Duodenal mucosa (tissue), 2 donors: ENCODE measurements at regions not wholly inside any gene's neighbourhood (a gene's known extent, or its start where the extent isn't known, plus 50 kb on each side); places are given as distances from the start of the nearest gene placed in this dataset.

ENCODE experiments used
- H3K27ac ChIP-seq: one replicate; pipeline ENCODE4 v1.7.0; 2013; ENCODE audit warnings: low read depth, low read length
- H3K27me3 ChIP-seq, 2 donors: one replicate each; pipeline ENCODE4 v1.7.0; 2013; ENCODE audit warnings: low read length in 2 of 2, control low read depth in 1 of 2; ENCODE audit not compliant: insufficient read depth in 2 of 2, control insufficient read depth in 1 of 2
- H3K36me3 ChIP-seq, 2 donors: one replicate each; pipeline ENCODE4 v1.7.0; 2013; ENCODE audit warnings: low read length in 2 of 2, control low read depth in 1 of 2; ENCODE audit not compliant: insufficient read depth in 2 of 2, control insufficient read depth in 1 of 2
- H3K4me1 ChIP-seq, 2 donors: one replicate each; pipeline ENCODE4 v1.7.0; 2013; ENCODE audit warnings: low read length in 2 of 2, control low read depth in 1 of 2; ENCODE audit not compliant: insufficient read depth in 2 of 2, control insufficient read depth in 1 of 2
- H3K4me3 ChIP-seq, 2 donors: one replicate each; pipeline ENCODE4 v1.7.0; 2013; ENCODE audit warnings: low read length in 2 of 2, low read depth in 1 of 2
- H3K9ac ChIP-seq, 2 donors: one replicate each; pipeline ENCODE4 v1.7.0; 2013; ENCODE audit warnings: low read length in 2 of 2, low read depth in 1 of 2
- H3K9me3 ChIP-seq, 2 donors: one replicate each; pipeline ENCODE4 v1.7.0; 2013; ENCODE audit warnings: low read length in 2 of 2, control low read depth in 1 of 2; ENCODE audit not compliant: control insufficient read depth in 1 of 2

DNA sequence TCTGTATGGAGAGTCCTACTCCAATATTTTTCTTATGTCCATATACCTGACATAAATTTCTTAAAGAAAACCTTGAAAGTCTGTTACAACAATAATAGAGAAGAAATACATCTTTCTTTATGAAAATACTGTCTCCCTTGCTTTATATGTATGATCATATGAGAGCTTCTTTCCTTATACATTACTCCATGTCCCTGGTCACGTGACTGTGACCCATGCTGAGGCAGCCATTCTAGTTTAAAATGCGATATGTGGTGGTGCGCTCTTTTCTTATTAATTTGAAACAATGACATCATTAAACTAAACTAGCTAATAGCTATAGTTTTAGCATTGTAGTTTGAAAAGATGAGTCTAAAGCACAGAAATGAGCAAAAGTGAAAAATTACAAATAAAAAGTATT is 1120.3 kb upstream of the PRR20A start:
- Histone ChIP-seq H3K9ac (no peak overlapping the region), H3K4me3 (no peak overlapping the region), H3K9me3 (peaks cover 20 to 22% of the 10 kb centered on the region in 2 donors), H3K27me3 (no peaks in the 10 kb centered on the region), H3K27ac (no peak overlapping the region), H3K36me3 (no peaks in the 10 kb centered on the region), H3K4me1 (no peaks in the 10 kb centered on the region)

DNA sequence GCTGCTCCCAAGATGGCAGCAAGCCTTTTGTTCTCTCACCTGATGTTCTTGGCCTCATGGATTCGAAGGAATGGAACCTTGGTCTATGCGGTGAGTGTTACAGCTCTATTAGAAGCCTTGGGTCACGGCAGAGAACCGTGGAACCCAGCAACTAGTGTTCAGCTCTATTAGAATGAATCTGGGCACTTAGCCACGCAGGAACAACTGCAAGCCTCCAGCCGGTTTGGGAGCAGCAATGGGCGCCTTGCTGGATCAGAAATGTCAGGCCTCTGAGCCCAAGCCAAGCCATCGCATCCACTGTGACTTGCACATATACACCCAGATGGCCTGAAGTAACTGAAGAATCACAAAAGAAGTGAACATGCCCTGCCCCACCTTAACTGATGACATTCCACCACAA is 1100.7 kb upstream of the PRR20A start:
- Histone ChIP-seq H3K4me3 (no peak overlapping the region), H3K9me3 (no peaks in the 10 kb centered on the region), H3K36me3 (no peaks in the 10 kb centered on the region), H3K27me3 (no peaks in the 10 kb centered on the region), H3K4me1 (no peaks in the 10 kb centered on the region), H3K9ac (no peak overlapping the region), H3K27ac (no peak overlapping the region)

- no peaks in the 10 kb centered on the region for H3K36me3 ChIP-seq
- H3K4me1 ChIP-seq, result no peaks in the 10 kb centered on the region
- H3K27ac ChIP-seq, result no peak overlapping the region
- H3K27me3 ChIP-seq, result no peaks in the 10 kb centered on the region
- H3K4me3 ChIP-seq, result no peak overlapping the region
- H3K9ac ChIP-seq, result no peak overlapping the region
- H3K9me3 ChIP-seq, result peaks cover 0 to 10% of the 10 kb centered on the region in 2 donors
These were observed 1074.4 kb upstream of the PRR20A start for GRCh38 chr13:56066321-56066720.

DNA sequence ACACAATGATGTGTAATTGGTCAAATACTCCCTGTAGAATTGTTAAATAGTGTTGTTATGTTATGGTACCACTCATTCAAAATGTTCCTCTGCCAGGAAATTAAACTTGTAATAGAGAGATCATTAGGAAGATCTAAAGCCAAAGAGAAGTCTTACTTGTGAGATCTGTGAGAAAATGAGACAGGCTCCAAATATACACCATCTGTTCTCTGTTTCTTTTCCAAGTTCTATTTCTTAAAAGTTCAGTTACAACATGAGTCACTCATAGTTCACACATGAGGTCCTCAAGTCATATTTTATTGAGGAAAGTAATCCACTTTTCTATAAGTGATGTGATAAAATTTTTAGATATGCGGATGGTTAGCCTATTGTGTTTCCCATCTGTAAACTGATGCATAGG is 1038.1 kb upstream of the PRR20A start:
- H3K9ac ChIP-seq, result no peak overlapping the region
- no peak overlapping the region for H3K4me3 ChIP-seq
- H3K27ac ChIP-seq, result no peak overlapping the region
- H3K4me1 ChIP-seq, result no peaks in the 10 kb centered on the region
- peaks cover 7 to 11% of the 10 kb centered on the region in 2 donors for H3K9me3 ChIP-seq
- H3K27me3 ChIP-seq, result no peaks in the 10 kb centered on the region
- no peaks in the 10 kb centered on the region for H3K36me3 ChIP-seq

- H3K9ac ChIP-seq, result no peak overlapping the region
- H3K27me3 ChIP-seq, result no peaks in the 10 kb centered on the region
- H3K27ac ChIP-seq, result no peak overlapping the region
- H3K4me1 ChIP-seq, result no peaks in the 10 kb centered on the region
- H3K9me3 ChIP-seq, result no peaks in the 10 kb centered on the region
- H3K4me3 ChIP-seq, result no peak overlapping the region
- no peaks in the 10 kb centered on the region for H3K36me3 ChIP-seq
These were observed 1030.0 kb upstream of the PRR20A start for GRCh38 chr13:56110751-56111150.

DNA sequence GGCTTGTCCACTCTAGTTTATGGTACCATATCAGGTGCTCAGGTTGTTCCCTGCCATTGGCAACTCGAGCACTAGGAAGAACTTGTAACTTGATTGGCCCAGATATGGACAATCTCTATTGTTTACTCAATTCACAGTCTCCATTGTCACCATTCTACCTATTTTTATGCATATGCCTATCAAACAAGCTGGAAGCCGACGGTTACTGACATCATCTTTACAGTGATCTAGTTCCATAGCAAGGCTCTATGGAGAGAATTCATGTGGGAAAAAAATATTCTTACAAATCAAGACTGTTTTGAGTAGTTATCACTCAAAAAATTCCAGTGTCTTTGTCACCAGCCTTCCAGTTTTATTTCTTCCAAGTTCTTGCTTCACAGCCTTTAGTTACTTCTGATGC is 1006.2 kb upstream of the PRR20A start:
- no peak overlapping the region for H3K27ac ChIP-seq
- no peaks in the 10 kb centered on the region for H3K9me3 ChIP-seq
- H3K9ac ChIP-seq, result no peak overlapping the region
- H3K4me3 ChIP-seq, result no peak overlapping the region
- H3K4me1 ChIP-seq, result no peaks in the 10 kb centered on the region
- no peaks in the 10 kb centered on the region for H3K27me3 ChIP-seq
- H3K36me3 ChIP-seq, result no peaks in the 10 kb centered on the region

DNA sequence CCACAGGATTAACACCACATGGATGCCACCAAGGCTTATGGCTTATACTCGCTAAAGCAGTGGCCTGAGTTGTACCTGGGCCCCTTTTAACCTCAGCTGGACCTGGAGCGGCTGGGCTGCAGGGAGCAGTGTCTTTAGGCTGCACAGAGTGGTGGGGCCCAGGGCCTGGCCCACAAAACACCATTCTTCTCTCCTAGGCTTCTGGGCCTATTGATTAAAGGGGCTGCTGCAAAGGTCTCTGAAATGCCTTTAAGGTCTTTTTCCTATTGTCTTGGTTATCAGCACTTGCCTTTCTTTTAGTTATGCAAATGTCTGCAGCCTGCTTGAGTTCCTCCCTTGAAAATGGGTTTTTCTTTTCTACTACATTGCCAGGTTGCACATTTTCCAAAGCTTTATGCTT is 973.9 kb upstream of the PRR20A start:
- Histone ChIP-seq H3K27ac (no peak overlapping the region), H3K4me3 (no peak overlapping the region), H3K9me3 (peaks cover 9 to 10% of the 10 kb centered on the region in 2 donors), H3K36me3 (no peaks in the 10 kb centered on the region), H3K27me3 (no peaks in the 10 kb centered on the region), H3K4me1 (no peaks in the 10 kb centered on the region), H3K9ac (no peak overlapping the region)

DNA sequence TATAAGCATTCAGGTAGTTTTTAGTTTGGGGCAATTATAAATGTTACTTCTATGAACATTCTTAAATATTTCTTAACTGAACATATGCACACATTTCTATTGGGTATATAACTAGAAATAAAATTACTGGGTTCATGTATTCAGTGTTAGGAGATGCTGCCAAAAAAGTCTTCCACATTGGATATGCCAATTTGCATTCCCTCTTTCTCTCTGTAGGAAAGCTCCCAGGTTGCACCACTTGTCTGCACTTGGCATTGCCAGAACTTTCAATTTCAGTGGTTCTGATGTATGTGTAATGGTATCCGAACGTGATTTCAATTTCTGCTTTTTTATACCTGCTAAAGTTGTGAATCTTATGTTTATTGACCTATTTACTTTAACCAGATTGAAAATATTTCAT is 972.1 kb upstream of the PRR20A start:
- Histone ChIP-seq H3K27me3 (no peaks in the 10 kb centered on the region), H3K4me1 (no peaks in the 10 kb centered on the region), H3K27ac (no peak overlapping the region), H3K9me3 (peaks cover 10 to 13% of the 10 kb centered on the region in 2 donors), H3K4me3 (no peak overlapping the region), H3K36me3 (no peaks in the 10 kb centered on the region), H3K9ac (no peak overlapping the region)

DNA sequence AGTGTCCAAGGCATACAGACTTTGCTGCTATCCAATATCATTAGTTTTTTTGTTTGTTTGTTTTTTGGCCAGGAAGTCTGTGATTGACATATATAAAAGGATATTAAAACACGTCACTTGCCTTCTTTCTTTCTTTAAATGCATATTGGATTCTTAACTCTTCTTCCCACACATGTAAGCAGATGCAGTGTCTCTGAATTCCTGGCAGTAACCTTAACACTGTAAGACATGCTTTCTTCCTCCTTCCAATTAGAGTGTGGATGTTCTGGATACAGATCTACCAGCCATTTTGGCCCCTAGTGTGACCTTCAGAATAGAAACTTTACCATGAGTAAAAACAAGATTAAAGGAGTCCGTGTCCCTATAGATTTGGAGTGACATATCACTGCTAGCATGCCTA is 967.4 kb upstream of the PRR20A start:
- H3K9me3 ChIP-seq, result peaks cover 0 to 9% of the 10 kb centered on the region in 2 donors
- H3K36me3 ChIP-seq, result no peaks in the 10 kb centered on the region
- no peaks in the 10 kb centered on the region for H3K4me1 ChIP-seq
- H3K27me3 ChIP-seq, result no peaks in the 10 kb centered on the region
- H3K27ac ChIP-seq, result no peak overlapping the region
- no peak overlapping the region for H3K9ac ChIP-seq
- H3K4me3 ChIP-seq, result no peak overlapping the region

- H3K9me3 ChIP-seq, result peaks cover 12% of the 10 kb centered on the region in 2 donors
- H3K9ac ChIP-seq, result no peak overlapping the region
- no peaks in the 10 kb centered on the region for H3K27me3 ChIP-seq
- no peak overlapping the region for H3K27ac ChIP-seq
- H3K4me1 ChIP-seq, result no peaks in the 10 kb centered on the region
- no peaks in the 10 kb centered on the region for H3K36me3 ChIP-seq
- H3K4me3 ChIP-seq, result no peak overlapping the region
These were observed 958.1 kb upstream of the PRR20A start for GRCh38 chr13:56182598-56182997.

DNA sequence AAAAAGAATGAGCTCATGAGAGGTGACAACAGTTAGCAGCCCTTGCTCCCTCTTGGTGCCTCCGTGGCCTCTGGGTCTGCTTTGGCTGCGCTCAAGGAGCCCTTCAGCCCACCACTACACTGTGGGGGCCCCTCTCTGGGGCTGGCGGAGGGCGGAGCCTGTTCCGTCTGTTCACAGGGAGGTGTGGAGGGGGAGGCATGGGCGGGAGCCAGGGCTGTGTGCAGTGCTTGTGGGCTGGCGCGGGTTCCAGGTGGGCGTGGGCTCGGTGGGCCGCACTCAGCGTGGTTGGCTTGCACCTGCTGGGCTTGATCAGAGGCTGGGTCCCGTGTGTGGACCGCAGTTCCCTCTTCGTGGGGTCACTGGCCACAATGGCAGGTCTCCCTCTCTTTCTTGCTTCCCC is 953.4 kb upstream of the PRR20A start:
- no peaks in the 10 kb centered on the region for H3K4me1 ChIP-seq
- H3K9me3 ChIP-seq, result peaks cover 6 to 20% of the 10 kb centered on the region in 2 donors
- no peak overlapping the region for H3K27ac ChIP-seq
- H3K27me3 ChIP-seq, result no peaks in the 10 kb centered on the region
- H3K4me3 ChIP-seq, result no peak overlapping the region
- no peak overlapping the region for H3K9ac ChIP-seq
- H3K36me3 ChIP-seq, result no peaks in the 10 kb centered on the region
